Keratinocyte (primary cell): ENCODE measurements at regions not wholly inside any gene's neighbourhood (a gene's known extent, or its start where the extent isn't known, plus 50 kb on each side); places are given as distances from the start of the nearest gene placed in this dataset.

ENCODE experiments used
- DNase-seq: peaks from one replicate; pipeline ENCODE4 v3.0.0-alpha.2; 2011; ENCODE audit warnings: low read depth, missing footprints, low spot score
- FAIRE-seq: peaks from 2 replicates; lab custom pipeline; 2011; peaks lifted over from hg19 to GRCh38; lab: Jason Lieb, UNC
- H2AFZ ChIP-seq: 2 replicates; pipeline ENCODE4 v1.6.0; 2012; ENCODE audit warnings: low read length, control low read depth, inconsistent platforms; ENCODE audit not compliant: control insufficient read depth
- H3K27ac ChIP-seq: 2 replicates; pipeline ENCODE4 v1.5.1; 2011; ENCODE audit warnings: low read length; ENCODE audit not compliant: control insufficient read depth, insufficient read depth
- H3K27me3 ChIP-seq: 3 replicates; pipeline ENCODE4 v1.6.0; 2011; ENCODE audit warnings: low read length; ENCODE audit not compliant: control insufficient read depth, insufficient read depth; ENCODE audit errors: extremely low read depth
- H3K36me3 ChIP-seq, 2 experiments: 2 replicates in 1 of 2; 3 replicates in 1 of 2; pipeline ENCODE4 v1.5.1; 2011; ENCODE audit warnings: low read length in 2 of 2, mild to moderate bottlenecking in 1 of 2; ENCODE audit not compliant: control insufficient read depth in 2 of 2, insufficient read depth in 2 of 2; ENCODE audit errors: extremely low read depth in 1 of 2
- H3K4me1 ChIP-seq: 3 replicates; pipeline ENCODE4 v1.5.1; 2011; ENCODE audit warnings: low read length; ENCODE audit not compliant: control insufficient read depth, insufficient read depth; ENCODE audit errors: extremely low read depth
- H3K4me2 ChIP-seq: 3 replicates; pipeline ENCODE4 v1.6.0; 2011; ENCODE audit warnings: low read depth, low read length; ENCODE audit not compliant: control insufficient read depth, insufficient read depth; ENCODE audit errors: extremely low read depth
- H3K4me3 ChIP-seq, 3 experiments: fragments of 200-600 bp in 1 of 3; sonication (generic) in 1 of 3; 2 replicates in 2 of 3; 3 replicates in 1 of 3; pipeline ENCODE4 v1.5.1; 2011 to 2016; ENCODE audit warnings: low read length in 3 of 3, mild to moderate bottlenecking in 3 of 3, control low read depth in 2 of 3, inconsistent platforms in 1 of 3, low read depth in 1 of 3, mixed read lengths in 1 of 3, mixed run types in 1 of 3, moderate library complexity in 1 of 3; ENCODE audit not compliant: control insufficient read depth in 2 of 3, insufficient read depth in 2 of 3; ENCODE audit errors: extremely low read depth in 1 of 3
- H3K79me2 ChIP-seq: 2 replicates; pipeline ENCODE4 v1.6.0; 2012; ENCODE audit warnings: low read length; ENCODE audit not compliant: control insufficient read depth, insufficient read depth
- H3K9ac ChIP-seq: 3 replicates; pipeline ENCODE4 v1.6.0; 2011; ENCODE audit warnings: low read length; ENCODE audit not compliant: control insufficient read depth, insufficient read depth; ENCODE audit errors: extremely low read depth
- H3K9me1 ChIP-seq: 3 replicates; pipeline ENCODE4 v1.6.0; 2011; ENCODE audit warnings: low read length; ENCODE audit not compliant: control insufficient read depth, insufficient read depth; ENCODE audit errors: extremely low read depth
- H3K9me3 ChIP-seq: 2 replicates; pipeline ENCODE4 v1.5.1; 2012; ENCODE audit warnings: low read depth, low read length; ENCODE audit not compliant: control insufficient read depth
- H4K20me1 ChIP-seq: 3 replicates; pipeline ENCODE4 v1.6.0; 2011; ENCODE audit warnings: low read length; ENCODE audit not compliant: control insufficient read depth, insufficient read depth; ENCODE audit errors: extremely low read depth
- CTCF ChIP-seq, 3 experiments: IDR thresholded peaks in 1 of 3; conservative IDR thresholded peaks in 1 of 3; optimal IDR thresholded peaks in 1 of 3; 2 replicates in 2 of 3; 3 replicates in 1 of 3; pipeline versions ENCODE3 to v1.5.1; 2011; ENCODE audit warnings: low read length in 3 of 3, mild to moderate bottlenecking in 3 of 3, moderate library complexity in 2 of 3, control low read depth in 1 of 3, inconsistent platforms in 1 of 3; ENCODE audit not compliant: insufficient read depth in 2 of 3; ENCODE audit errors: extremely low read depth in 1 of 3
- EZH2 ChIP-seq: IDR thresholded peaks from one replicate; pipeline ENCODE4 v1.6.1; 2012; ENCODE audit warnings: inconsistent platforms, mild to moderate bottlenecking, low read length, moderate library complexity
- dilution Hi-C: fragments of 300-500 bp; cut with MboI; formaldehyde crosslinking; loops from one replicate; pipeline ENCODE4 v1.7.0; 2020; ENCODE audit warnings: low sequenced_read_pairs; ENCODE audit not compliant: extremely low pct_ligation_motif_present

GRCh38 chr11:20260307-20260706 is 100.0 kb upstream of the DBX1 start:
- TF ChIP-seq EZH2: no peak
- no peak for TF ChIP-seq CTCF (optimal IDR thresholded peaks at IDR 0.05 in 1 of 3, IDR thresholded peaks at IDR 0.05 in 1 of 3, conservative IDR thresholded peaks at IDR 0.05 in 1 of 3; ENCODE audit: extremely low read depth in 1 of 3, insufficient read depth in 2 of 3, low read length in 3 of 3)
- dilution Hi-C loops: no loop called here
- Histone ChIP-seq H3K4me1 (no peaks in the 10 kb centered on the region), H3K27me3 (no peaks in the 10 kb centered on the region), H3K4me3 (no peak overlapping the region), H3K36me3 (no peaks in the 10 kb centered on the region), H3K9ac (no peak overlapping the region), H4K20me1 (no peaks in the 10 kb centered on the region), H3K9me3 (no peaks in the 10 kb centered on the region), H3K4me2 (no peak overlapping the region), H2AFZ (no peak overlapping the region), H3K79me2 (no peaks in the 10 kb centered on the region), H3K27ac (no peak overlapping the region), H3K9me1 (no peaks in the 10 kb centered on the region)
- FAIRE-seq (no peak), DNase-seq (no peak)

- H3K27me3 ChIP-seq: no peaks in the 10 kb centered on the region
- FAIRE-seq (no peak), DNase-seq (no peak)
- no peaks in the 10 kb centered on the region for H3K79me2 ChIP-seq
- H3K36me3 ChIP-seq: no peaks in the 10 kb centered on the region
- H3K4me1 ChIP-seq: no peaks in the 10 kb centered on the region
- H3K9me1 ChIP-seq: no peaks in the 10 kb centered on the region
- no peak overlapping the region for H3K9ac ChIP-seq
- no peak overlapping the region for H2AFZ ChIP-seq
- H3K4me2 ChIP-seq: no peak overlapping the region
- no peak overlapping the region for H3K27ac ChIP-seq
- H3K9me3 ChIP-seq: no peaks in the 10 kb centered on the region
- H3K4me3 ChIP-seq: no peak overlapping the region
- no peak for TF ChIP-seq CTCF (optimal IDR thresholded peaks at IDR 0.05 in 1 of 3, IDR thresholded peaks at IDR 0.05 in 1 of 3, conservative IDR thresholded peaks at IDR 0.05 in 1 of 3; ENCODE audit: extremely low read depth in 1 of 3, insufficient read depth in 2 of 3, low read length in 3 of 3)
- TF ChIP-seq EZH2: no peak
- dilution Hi-C loops: no loop called here
- H4K20me1 ChIP-seq: no peaks in the 10 kb centered on the region
Observed at GRCh38 chr11:20259506-20259905, 99.2 kb upstream of the DBX1 start.
